NB4 (cell line): ENCODE measurements at regions not wholly inside any gene's neighbourhood (a gene's known extent, or its start where the extent isn't known, plus 50 kb on each side); places are given as distances from the start of the nearest gene placed in this dataset.
"Not testable (repeated sequence)": the region's sequence is repeated elsewhere in the genome, so short reads cannot be mapped to it uniquely, and the experiment has no call there.

Experiments used
- DNase-seq: peaks from one replicate; pipeline ENCODE4 v3.0.0; 2010; ENCODE audit warnings: low read depth
- H3K4me3 ChIP-seq: one replicate; pipeline ENCODE4 v1.5.1; 2011; ENCODE audit warnings: mild to moderate bottlenecking, low read depth, low read length, moderate library complexity
- CTCF ChIP-seq: IDR thresholded peaks from one replicate; pipeline ENCODE4 v1.5.1; 2012; ENCODE audit warnings: low read depth, low read length
- MYC ChIP-seq: IDR thresholded peaks from 2 replicates; pipeline ENCODE4 v1.6.1; 2011; ENCODE audit warnings: low read depth, low read length
- POLR2A ChIP-seq: IDR thresholded peaks from 2 replicates; pipeline ENCODE4 v1.6.1; 2011; ENCODE audit warnings: mild to moderate bottlenecking; ENCODE audit not compliant: insufficient read length; ENCODE audit errors: extremely low read depth
- TF ChIP-seq, protein P1 (sequence below): IDR thresholded peaks from 2 replicates; pipeline ENCODE4 v1.6.1; 2011; ENCODE audit warnings: low read depth, low read length

GRCh38 chrX:37912777-37913176 lies 65.4 kb upstream of the DYNLT3 start:
- TF ChIP-seq POLR2A (no peak), MYC (no peak), CTCF (no peak)
- TF ChIP-seq, protein P1, sequence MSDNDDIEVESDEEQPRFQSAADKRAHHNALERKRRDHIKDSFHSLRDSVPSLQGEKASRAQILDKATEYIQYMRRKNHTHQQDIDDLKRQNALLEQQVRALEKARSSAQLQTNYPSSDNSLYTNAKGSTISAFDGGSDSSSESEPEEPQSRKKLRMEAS, result no peak
- DNase-seq, result no peak
- H3K4me3 ChIP-seq, result no peak overlapping the region

- H3K4me3 ChIP-seq, result no peak overlapping the region
- TF ChIP-seq, protein P1, result no peak
- no peak for TF ChIP-seq CTCF
- TF ChIP-seq MYC, result no peak
- TF ChIP-seq POLR2A, result no peak
- no peak for DNase-seq
These were observed 70.8 kb upstream of the DYNLT3 start for GRCh38 chrX:37918168-37918567.

GRCh38 chrX:37918703-37919102 lies 71.3 kb upstream of the DYNLT3 start:
- no peak overlapping the region for H3K4me3 ChIP-seq
- no peak for DNase-seq
- no peak for TF ChIP-seq MYC
- no peak for TF ChIP-seq POLR2A
- TF ChIP-seq, protein P1, result no peak
- TF ChIP-seq CTCF, result no peak

DNA sequence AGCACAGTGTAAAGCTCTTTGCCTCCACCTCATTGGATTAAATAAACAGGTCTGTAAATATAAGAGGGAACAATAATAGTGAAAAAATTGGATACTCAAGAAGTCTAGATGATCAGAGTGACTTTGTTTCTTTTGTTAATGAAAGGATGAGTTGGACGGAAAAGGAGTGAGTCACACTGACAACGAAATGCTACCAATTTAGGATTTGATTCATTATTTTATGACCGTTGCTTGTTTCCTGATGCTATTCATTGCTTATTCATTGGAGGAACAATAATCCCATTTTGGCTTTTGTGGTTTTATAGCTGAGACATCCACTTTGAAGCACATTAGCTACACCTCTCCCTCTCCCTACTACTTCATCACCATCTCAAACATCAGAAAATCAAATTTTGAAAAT lies 74.4 kb upstream of the DYNLT3 start:
- no peak overlapping the region for H3K4me3 ChIP-seq
- TF ChIP-seq, protein P1, result no peak
- no peak for TF ChIP-seq CTCF
- no peak for TF ChIP-seq MYC
- no peak for TF ChIP-seq POLR2A
- no peak for DNase-seq

GRCh38 chrX:37922928-37923327 lies 75.6 kb upstream of the DYNLT3 start:
- TF ChIP-seq CTCF, result no peak
- no peak for TF ChIP-seq MYC
- H3K4me3 ChIP-seq, result no peak overlapping the region
- DNase-seq, result no peak

GRCh38 chrX:37925761-37926160 lies 78.4 kb upstream of the DYNLT3 start:
- H3K4me3 ChIP-seq, DNase-seq: not testable (repeated sequence)
